ENCODE measurements at regions not wholly inside any gene's neighbourhood (a gene's known extent, or its start where the extent isn't known, plus 50 kb on each side); places are given as distances from the start of the nearest gene placed in this dataset.

DNA sequence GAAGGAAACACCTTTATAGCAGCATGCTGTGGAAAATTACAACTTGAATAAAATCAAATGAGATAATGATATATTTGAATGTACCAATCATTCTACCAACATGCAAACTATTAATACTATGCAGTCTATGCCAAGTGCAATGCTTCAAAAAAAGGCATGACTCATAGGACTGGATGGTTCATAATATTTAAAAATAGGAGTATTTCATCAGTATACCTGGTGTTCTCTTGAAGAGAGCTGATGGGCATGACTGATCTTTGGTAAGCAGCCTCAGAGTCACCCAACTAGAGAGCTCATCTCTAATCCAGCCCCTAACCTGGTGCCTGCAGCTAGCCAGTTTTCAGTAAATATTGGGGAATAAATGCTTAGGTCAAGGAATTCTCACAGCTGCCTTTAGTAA is 434.7 kb upstream of the ARRDC4 start:
- Histone ChIP-seq H3K27me3 (replicated peaks) (no peaks in the 10 kb centered on the region), H3K36me3 (replicated peaks) (no peaks in the 10 kb centered on the region), H3K27ac (no peak overlapping the region), H3K4me3 (ENCODE audit: low read depth, low read length) (no peak overlapping the region)
- DNase-seq = no peak
- in situ Hi-C loops (cut with HindIII; ENCODE audit: low pct_ligation_motif_present, low sequenced_read_pairs) = no loop called here
- no peak for TF ChIP-seq CTCF (IDR thresholded peaks at IDR 0.05; ENCODE audit: low read depth, low read length, missing control alignments)

- H3K36me3 ChIP-seq (replicated peaks) = no peaks in the 10 kb centered on the region
- in situ Hi-C loops (cut with HindIII; ENCODE audit: low pct_ligation_motif_present, low sequenced_read_pairs) = no loop called here
- DNase-seq = no peak
- no peaks in the 10 kb centered on the region for H3K27me3 ChIP-seq (replicated peaks)
- H3K27ac ChIP-seq = no peak overlapping the region
- TF ChIP-seq CTCF (IDR thresholded peaks at IDR 0.05; ENCODE audit: low read depth, low read length, missing control alignments) = no peak
- no peak overlapping the region for H3K4me3 ChIP-seq (ENCODE audit: low read depth, low read length)
Measured at GRCh38 chr15:97528238-97528637, 432.3 kb upstream of the ARRDC4 start.

GRCh38 chr15:97545799-97546198 is 414.7 kb upstream of the ARRDC4 start:
- H3K4me3 ChIP-seq (ENCODE audit: low read depth, low read length) = no peak overlapping the region
- no peaks in the 10 kb centered on the region for H3K36me3 ChIP-seq (replicated peaks)
- in situ Hi-C loops (cut with HindIII; ENCODE audit: low pct_ligation_motif_present, low sequenced_read_pairs) = no loop called here
- H3K27me3 ChIP-seq (replicated peaks) = no peaks in the 10 kb centered on the region
- no peak for DNase-seq
- no peak overlapping the region for H3K27ac ChIP-seq
- TF ChIP-seq CTCF (IDR thresholded peaks at IDR 0.05; ENCODE audit: low read depth, low read length, missing control alignments) = no peak

DNA sequence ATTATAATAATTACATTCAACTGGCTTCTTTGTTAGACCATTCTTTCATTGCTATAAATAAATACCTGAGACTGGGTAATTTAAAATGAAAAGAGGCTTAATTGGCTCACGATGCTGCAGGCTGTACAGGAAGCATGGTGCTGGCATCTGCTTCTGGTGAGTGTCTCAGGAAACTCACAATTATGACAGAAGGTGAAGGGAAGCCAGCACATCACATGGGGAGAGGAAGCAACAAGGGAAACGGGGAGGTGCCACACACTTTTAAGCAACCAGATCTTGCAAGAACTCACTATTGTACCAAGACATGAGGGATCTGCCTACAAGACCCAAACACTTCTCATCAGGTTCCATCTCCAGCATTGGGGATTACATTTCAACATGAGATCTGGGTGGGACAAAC is 413.1 kb upstream of the ARRDC4 start:
- no peak for TF ChIP-seq CTCF (IDR thresholded peaks at IDR 0.05; ENCODE audit: low read depth, low read length, missing control alignments)
- no peaks in the 10 kb centered on the region for H3K27me3 ChIP-seq (replicated peaks)
- H3K4me3 ChIP-seq (ENCODE audit: low read depth, low read length) = no peak overlapping the region
- no peak overlapping the region for H3K27ac ChIP-seq
- no peaks in the 10 kb centered on the region for H3K36me3 ChIP-seq (replicated peaks)
- in situ Hi-C loops (cut with HindIII; ENCODE audit: low pct_ligation_motif_present, low sequenced_read_pairs) = no loop called here
- no peak for DNase-seq

DNA sequence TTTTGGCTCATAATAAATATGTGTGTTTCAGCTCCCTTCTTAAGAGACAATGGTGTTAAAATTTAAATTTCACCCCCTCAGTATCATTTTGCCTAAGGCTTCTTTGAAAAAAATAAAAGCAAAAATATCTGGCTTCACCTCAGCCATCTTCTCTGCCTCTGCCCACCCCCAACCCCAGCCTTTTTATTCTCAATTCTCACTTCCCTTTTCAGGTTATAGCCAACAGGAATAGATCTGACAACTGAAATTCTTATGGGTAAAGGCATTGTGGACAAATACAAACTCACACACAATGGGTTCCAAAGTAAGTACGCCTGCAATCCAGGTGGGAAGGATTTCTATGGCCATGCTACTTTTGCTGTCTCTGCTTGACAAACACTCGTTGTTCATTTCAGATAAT is 399.0 kb upstream of the ARRDC4 start:
- TF ChIP-seq CTCF (IDR thresholded peaks at IDR 0.05; ENCODE audit: low read depth, low read length, missing control alignments) = no peak
- no peaks in the 10 kb centered on the region for H3K27me3 ChIP-seq (replicated peaks)
- H3K4me3 ChIP-seq (ENCODE audit: low read depth, low read length) = no peak overlapping the region
- no peaks in the 10 kb centered on the region for H3K36me3 ChIP-seq (replicated peaks)
- no peak overlapping the region for H3K27ac ChIP-seq
- DNase-seq = no peak
- in situ Hi-C loops (cut with HindIII; ENCODE audit: low pct_ligation_motif_present, low sequenced_read_pairs) = no loop called here

DNA sequence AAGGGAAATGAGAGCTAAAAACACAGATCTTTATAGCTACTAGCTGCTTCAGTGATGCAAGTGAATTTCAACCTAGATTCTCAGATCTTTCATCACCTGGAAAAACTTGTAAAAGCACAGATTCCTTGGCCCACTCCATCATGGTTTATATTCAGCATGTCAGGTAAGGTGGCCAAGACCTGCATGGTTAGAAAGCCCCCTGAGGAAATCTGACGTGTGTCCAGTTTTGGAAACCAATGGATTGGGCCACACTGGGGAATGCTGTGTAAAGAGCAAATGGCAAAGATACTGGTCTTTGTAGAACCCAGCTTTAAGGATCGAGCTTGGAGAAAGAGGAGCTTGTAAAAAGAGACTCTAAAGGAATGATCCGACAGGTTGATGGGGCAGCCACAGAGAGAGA is 397.0 kb upstream of the ARRDC4 start:
- no peak overlapping the region for H3K4me3 ChIP-seq (ENCODE audit: low read depth, low read length)
- H3K27me3 ChIP-seq (replicated peaks) = no peaks in the 10 kb centered on the region
- H3K36me3 ChIP-seq (replicated peaks) = no peaks in the 10 kb centered on the region
- in situ Hi-C loops (cut with HindIII; ENCODE audit: low pct_ligation_motif_present, low sequenced_read_pairs) = no loop called here
- DNase-seq = no peak
- TF ChIP-seq CTCF (IDR thresholded peaks at IDR 0.05; ENCODE audit: low read depth, low read length, missing control alignments) = no peak
- H3K27ac ChIP-seq = no peak overlapping the region

All from brain microvascular endothelial cell (primary cell).